Sciatic nerve (tissue), 2 donors: ENCODE measurements at regions not wholly inside any gene's neighbourhood (a gene's known extent, or its start where the extent isn't known, plus 50 kb on each side); places are given as distances from the start of the nearest gene placed in this dataset.

Experiments used
- ATAC-seq: fragments of 200-7000 bp; cut with Tn5 transposase; one replicate; pipeline ENCODE4 v1.9.1; 2020; ENCODE audit warnings: mild to moderate bottlenecking, moderate library complexity
- DNase-seq: peaks from one replicate; pipeline ENCODE4 v3.0.0-alpha.2; 2020; ENCODE audit warnings: low spot score
- intact Hi-C: fragments of 100-400 bp; cut with DNase I; formaldehyde crosslinking; loops from one replicate; pipeline ENCODE4 v1.14.2; 2022
- donor health status: DM: no; HTN: no; CAD: no.
- donor health status: DM: no; HTN: no; CAD: no.

DNA sequence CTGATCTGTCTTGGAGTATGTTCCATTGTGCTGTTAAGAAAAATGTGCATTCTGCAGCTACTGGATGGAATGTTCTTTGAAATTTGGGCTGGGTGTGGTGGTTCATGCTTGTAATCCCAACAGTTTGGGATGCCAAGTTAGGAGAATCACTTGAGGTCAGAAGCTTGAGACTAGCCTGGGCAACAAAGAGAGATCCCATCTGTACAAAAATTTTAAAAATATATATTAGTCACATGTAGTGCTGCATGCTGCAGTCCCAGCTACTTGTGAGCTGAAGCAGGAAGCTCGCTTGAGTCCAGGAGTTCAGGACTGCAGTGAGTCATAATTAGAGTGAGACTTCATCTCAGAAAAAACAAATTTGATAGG lies 62.8 kb upstream of the PLSCR4 start:
- intact Hi-C loops: no loop called here
- DNase-seq (no peak), ATAC-seq (peak; percentile 87)

DNA sequence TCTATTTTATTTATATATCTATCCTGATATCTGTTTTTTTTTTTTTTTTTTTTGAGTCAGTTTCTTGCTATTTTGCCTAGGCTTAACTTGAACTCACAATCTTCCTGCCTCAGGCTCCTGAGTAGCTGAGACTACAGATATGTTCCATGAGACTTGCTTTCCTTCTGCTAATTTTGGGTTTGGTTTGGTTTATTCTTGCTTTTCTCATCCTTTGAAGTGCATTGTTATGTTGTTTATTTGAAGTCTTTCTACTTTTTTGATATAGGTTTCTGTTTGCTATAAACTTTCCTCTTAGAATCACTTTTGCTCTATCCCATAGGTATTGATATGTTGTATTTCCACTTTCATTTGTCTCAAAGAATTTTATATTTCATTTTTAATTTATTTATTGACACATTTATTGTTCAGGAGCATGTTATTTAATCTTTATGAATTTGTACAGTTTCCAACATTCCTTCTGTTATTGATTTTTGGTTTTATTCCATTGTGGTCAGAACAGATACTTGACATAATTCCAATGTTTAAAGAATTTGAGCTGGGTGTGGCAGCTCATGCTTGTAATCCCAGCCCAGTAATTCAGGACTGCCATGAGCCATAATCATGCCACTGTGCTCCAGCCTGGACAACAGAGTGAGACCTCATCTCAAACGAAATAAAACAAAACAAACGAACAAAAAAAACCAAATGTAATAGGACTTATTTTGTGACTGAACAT lies 62.3 kb upstream of the PLSCR4 start:
- intact Hi-C loops: no loop called here
- no peak for DNase-seq
- ATAC-seq: peak; percentile 83

- intact Hi-C loops: no loop called here
- ATAC-seq (peak; percentile 80), DNase-seq (no peak)
These were observed 57.8 kb upstream of the PLSCR4 start for GRCh38 chr3:146308682-146309081.

DNA sequence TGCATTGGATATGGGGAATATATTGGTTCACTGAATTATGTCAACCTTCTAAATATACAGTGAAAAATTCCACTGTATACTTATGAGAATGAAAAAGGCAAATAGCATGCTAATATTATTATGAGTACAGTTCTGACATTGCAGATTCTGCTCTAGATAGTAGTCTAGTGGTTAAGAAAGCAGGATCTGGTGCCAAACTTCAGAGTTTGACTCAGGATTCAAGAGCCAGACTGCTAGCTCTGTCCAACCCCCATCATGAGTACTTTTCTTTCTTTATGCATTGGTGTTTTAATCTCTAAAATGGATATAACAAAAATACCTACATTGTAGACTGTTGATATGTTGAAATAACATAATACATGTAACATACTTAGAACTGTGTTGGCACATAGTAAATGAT lies 57.3 kb upstream of the PLSCR4 start:
- intact Hi-C loops: no loop called here
- ATAC-seq: peak; percentile 78

GRCh38 chr3:146307456-146307725 lies 56.5 kb upstream of the PLSCR4 start:
- intact Hi-C loops: no loop called here
- ATAC-seq: peak; percentile 27
- DNase-seq: no peak

More for the DNA sequence above, 57.3 kb upstream of the PLSCR4 start:
- DNase-seq: no peak

DNA sequence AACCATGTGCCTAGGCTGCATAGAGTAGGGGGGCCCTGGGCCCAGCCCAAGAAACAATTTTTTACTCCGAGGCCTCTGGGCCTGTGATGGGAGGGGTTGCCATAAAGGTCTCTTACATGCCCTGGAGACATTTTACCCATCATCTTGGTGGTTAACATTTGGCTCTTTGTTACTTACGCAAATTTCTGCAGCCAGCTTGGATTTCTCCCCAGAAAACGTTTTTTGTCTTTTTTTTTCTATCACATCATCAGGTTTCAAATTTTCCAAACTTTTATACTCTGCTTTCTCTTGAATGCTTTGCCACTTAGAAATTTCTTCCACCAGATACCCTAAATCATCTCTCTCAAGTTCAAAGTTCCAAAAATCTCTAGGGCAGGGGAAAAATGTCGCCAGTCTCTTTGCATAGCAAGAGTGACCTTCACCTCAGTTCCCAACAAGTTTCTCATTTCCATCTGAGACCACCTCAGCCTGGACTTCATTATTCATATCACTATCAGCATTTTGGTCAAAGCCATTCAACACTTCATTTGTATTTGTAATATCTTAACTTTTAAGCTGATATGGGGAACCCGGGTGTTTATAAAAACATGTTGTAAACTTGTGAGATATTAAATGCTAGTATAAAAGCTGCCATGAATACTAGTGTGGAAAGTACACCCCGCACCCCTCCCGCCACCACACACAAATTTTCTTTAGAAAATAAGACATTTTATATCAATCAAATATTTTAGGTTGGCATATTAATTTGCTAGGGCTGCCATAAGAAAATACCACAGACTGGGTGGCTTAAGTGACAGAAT lies 56.0 kb upstream of the PLSCR4 start:
- ATAC-seq (peak; percentile 25), DNase-seq (no peak)
- intact Hi-C loops: no loop called here

DNA sequence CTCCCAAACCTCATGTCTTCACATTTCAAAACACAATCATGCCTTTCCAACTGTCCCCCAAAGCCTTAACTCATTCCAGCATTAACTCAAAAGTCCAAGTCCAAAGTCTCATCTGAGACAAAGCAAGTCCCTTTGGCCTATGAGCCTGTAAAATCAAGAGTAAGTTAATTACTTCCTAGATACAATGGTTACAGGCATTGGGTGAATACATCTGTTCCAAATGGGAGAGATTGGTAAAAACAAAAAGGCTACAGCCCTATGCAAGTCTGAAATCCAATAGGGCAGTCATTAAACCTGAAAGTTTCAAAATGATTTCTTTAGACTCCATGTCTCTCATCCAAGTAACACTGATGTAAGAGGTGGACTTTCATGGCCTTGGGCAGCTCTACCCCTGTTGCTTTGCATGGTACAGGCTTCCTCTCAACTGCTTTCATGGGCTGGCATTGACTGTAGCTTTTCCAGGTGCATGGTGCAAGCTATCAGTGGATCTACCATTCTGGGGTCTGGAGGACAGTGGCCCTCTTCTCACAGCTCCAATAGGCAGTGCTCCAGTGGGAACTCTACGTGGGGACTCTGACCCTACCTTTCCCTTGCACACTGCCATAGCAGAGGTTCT lies 55.0 kb upstream of the PLSCR4 start:
- no peak for ATAC-seq
- intact Hi-C loops: no loop called here

GRCh38 chr3:146300768-146301167 lies 49.9 kb upstream of the PLSCR4 start:
- DNase-seq (no peak), ATAC-seq (no peak)
- intact Hi-C loops: no loop called here

More for the DNA sequence above, 55.0 kb upstream of the PLSCR4 start:
- no peak for DNase-seq
